T47D (cell line): ENCODE measurements at regions not wholly inside any gene's neighbourhood (a gene's known extent, or its start where the extent isn't known, plus 50 kb on each side); places are given as distances from the start of the nearest gene placed in this dataset.
"Not testable (repeated sequence)": the region's sequence is repeated elsewhere in the genome, so short reads cannot be mapped to it uniquely, and the experiment has no call there.

ENCODE experiments used
- DNase-seq, 2 experiments: peaks; one replicate each; pipeline versions ENCODE4 v3.0.0 to v3.0.0-alpha.2; 2011 to 2012; ENCODE audit warnings: low read depth in 1 of 2, low spot score in 1 of 2
- JUND ChIP-seq: IDR thresholded peaks from 2 replicates; pipeline ENCODE4 v1.6.1; 2012; ENCODE audit warnings: low read depth
- in situ Hi-C: cut with HindIII; loops from 2 replicates; pipeline ENCODE4 v1.10.0; 2016; ENCODE audit warnings: low sequenced_read_pairs, low pct_unique_long_range_greater_than_20kb

DNA sequence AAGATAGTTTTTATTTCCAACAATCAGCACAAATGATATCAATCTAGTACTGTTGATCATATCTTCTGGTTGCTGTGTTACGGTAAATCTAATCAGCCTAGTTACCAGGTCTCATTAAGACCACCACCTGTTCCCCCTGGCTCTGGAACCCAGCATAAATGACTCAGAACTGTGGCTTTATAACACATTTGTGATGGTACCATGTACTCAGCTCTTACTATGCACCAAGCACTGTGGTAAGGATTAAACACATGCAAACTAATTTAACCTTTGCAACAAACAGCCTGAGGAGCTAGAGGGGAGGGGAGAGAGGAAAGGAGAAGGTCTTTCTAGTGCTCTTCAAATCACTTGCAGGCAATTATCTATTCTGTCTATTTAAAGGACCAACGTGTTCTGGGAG, 173.9 kb upstream of the LMCD1 start:
- in situ Hi-C loops: no loop called here
- TF ChIP-seq JUND: no peak
- peak in 1 of 2 experiments; percentile 47 for DNase-seq

DNA sequence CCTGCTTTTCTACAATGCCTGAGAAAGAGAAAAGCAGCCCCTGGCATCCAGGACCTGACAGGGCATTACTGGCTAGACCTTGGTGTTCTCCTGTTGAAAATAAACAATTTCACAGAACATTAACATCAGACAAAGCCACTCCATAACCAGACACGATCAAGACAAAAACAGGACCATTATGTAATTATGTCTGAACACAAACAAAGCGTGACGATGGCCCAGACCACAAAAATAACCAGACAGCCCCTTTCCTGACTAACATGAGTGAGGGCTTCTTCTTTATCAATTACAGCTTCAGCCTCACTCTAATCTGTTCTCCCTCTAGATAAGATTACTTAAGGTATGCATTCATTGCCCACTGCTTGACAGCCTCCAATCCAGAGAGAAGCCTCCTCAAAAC, 172.7 kb upstream of the LMCD1 start:
- TF ChIP-seq JUND: no peak
- in situ Hi-C loops: no loop called here
- no peak for DNase-seq

DNA sequence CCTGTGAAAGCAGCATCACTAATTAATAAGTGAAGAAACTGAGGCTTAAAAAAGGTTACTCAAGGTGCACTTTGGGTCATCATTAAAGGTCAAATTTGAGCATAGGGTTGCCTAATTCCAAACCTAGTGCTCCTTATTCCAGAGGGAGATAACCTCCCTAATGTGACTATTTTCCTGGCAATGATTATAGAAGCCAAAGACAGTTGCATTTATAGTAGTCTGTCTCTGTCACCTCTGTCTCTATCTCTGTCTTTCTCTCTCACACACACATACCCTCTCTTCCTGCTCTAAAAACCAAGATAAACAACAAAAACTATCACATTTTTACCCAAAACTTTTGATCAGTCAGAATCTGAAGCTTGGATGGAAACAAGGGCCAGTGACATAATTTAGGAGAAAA, 172.0 kb upstream of the LMCD1 start:
- TF ChIP-seq JUND: no peak
- DNase-seq: no peak

DNA sequence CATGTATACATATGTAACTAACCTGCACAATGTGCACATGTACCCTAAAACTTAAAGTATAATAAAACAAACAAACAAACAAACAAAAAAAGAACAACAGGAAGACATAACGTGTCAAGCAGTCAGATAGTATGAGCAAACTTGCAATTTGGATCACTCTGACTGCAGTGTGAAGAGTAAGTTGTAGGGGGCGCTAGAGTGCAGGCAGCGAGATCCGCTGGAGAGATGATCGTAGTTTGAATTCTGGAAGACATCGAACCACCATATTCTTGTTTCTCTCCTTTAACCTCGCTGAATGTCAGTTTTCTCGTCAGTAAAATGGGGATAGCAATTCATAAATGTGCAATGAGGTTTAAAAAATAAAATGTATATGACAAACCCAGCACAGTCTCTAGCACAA, 165.2 kb upstream of the LMCD1 start:
- DNase-seq: peak in 1 of 2 experiments; percentile 39
- in situ Hi-C loops: no loop called here
- no peak for TF ChIP-seq JUND

More for the DNA sequence above, 172.0 kb upstream of the LMCD1 start:
- in situ Hi-C loops: no loop called here

DNA sequence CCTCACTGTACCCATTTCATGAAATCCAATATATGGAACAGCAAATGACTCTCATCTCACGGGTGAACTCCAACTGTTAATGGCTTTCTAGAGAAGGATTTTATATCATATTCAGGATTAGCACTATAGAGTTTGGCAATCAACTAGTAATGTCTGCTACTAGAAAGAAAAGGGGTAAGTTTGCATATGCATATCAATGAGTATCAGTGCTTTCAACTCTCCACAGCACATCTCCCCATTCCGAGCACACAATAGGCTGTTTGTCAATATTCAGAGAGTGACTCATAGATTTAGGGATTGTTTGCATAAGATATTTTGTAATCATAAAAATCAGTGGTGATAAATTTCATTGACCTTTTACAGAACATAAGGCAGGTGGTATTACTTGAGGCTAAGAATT, 163.2 kb upstream of the LMCD1 start:
- DNase-seq: no peak
- in situ Hi-C loops: no loop called here
- TF ChIP-seq JUND: no peak

DNA sequence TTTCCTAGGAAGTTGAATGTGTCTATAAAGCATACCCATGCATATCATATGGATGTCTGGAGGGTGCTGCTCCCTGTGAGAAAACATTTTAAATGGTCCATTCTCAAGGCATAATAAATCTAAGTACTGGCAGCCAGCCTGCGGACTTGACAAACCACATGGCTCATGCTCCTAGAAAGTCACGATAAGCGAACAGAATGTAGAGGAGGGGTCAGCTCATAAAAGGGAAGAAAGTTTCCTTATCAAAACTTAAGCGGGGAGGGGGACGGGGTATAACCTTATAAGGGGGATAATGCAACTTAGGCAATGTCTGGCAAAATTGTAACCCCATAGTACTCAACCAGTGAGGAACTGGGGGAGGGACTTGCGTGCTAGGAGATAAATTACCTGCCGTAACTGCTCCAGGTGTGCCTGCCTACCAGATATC, 159.8 kb upstream of the LMCD1 start:
- in situ Hi-C loops: no loop called here
- TF ChIP-seq JUND: no peak
- DNase-seq: no peak

DNA sequence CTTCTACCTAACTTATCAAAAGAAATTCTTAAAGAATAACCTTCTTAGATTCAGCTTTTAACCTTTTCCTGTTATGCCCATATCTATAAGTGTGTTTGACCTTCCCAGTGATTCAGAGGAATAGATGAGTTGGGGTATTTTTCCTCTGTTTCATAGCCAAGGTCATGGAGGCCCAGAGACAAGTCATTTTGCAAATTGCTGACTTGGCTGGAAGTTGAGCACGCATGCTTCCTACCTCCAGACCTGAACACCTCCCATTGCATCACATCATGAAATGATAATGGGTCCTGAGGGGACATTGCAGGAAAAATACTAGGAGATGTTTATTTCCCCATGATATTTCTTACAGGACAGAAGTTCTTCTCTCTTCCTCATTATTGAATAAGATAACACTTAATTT, 158.6 kb upstream of the LMCD1 start:
- no peak for TF ChIP-seq JUND
- in situ Hi-C loops: no loop called here
- no peak for DNase-seq

DNA sequence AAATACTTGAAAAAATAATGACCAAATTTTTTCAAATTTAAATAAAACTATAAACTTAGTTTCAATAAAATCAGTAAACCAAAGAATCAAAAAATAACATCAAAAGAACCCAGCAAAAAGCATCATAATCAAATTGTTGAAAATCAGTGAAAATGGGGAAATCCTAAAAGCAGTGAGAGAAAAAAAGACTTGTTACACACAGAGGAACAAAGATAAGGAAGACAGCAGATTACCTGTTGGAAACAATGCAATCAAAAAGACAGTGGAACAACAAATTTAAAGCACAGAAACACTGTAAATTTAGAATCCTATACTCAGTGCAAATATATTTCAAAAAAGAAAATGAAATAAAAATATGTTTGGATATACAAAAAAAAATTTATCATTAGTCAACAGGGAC, 156.2 kb upstream of the LMCD1 start:
- DNase-seq: no peak
- in situ Hi-C loops: no loop called here
- TF ChIP-seq JUND: no peak

DNA sequence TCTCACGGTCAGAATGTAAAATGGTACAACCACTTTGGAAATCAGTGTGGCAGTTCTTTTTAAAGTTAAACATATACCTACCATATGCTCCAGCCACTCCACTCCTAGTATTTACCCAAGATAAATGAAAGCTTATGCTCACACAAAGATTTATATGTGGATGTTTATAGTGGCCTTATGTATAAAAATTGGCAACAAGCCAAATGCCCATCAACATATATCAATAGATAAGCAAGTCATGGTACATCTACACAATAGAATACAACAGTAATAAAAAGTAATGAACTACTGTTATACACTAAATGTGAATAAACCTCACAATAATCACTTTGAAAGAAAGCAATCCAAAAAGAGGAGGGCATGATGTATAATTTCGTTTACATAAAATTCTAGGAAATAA, 153.5 kb upstream of the LMCD1 start:
- TF ChIP-seq JUND: no peak
- no peak for DNase-seq
- in situ Hi-C loops: no loop called here

DNA sequence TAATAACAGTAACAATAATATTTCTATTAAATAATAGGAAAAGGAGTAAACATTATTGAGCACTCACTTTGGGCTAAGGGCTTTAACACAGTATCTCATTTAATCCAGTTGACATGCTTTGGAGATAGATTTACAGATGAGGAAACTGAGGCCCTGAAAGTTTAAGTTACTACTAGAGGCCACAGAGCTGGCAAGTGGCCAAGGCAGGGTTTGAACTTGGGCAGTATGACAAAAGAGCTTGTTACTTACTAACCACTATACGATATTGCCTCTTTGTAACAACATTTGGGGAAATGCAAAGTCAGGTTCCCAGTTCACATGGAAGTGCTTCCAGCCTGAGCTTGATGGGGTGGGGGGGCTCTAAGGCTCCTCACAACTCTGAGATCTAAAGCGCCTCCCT, 149.1 kb upstream of the LMCD1 start:
- DNase-seq: no peak
- no peak for TF ChIP-seq JUND
- in situ Hi-C loops: no loop called here

DNA sequence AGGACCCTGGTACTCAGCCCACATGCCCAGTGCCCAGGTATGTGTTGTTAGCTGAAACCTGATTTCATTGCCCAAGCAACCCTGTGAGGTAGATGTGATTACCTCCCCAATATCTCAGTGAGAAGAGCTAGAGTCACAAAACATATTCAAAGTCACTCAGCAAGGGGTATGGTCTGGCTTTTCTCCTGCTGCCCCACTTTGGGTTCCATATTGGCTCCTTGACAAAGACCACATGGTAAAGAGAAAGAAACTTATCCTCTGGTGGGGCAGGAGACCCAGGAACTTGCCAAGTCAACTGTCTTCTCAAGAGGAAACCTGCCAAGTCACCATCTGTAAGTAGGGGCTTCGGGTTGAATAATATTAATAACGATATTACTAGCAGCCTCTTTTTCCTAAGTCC, 148.3 kb upstream of the LMCD1 start:
- TF ChIP-seq JUND: no peak
- DNase-seq: no peak
- in situ Hi-C loops: no loop called here

DNA sequence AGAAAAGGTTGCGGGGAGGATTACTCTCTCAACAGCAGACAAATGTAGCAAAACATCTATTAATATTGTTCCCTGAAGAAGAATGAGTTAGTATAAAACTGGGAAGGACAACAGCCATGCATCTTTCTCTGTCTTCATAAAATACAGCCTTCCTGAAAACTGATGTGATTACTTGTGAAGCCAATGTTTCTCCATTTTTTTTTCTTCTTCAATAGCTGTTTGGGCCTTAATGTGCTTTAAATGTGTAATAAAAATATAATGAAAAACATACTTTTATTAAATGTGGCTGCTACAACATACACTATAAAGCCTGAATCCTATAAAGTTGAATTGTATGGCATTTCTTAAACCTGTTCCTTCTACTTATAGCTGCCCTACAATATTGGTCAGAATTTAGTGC, 146.3 kb upstream of the LMCD1 start:
- in situ Hi-C loops: no loop called here
- TF ChIP-seq JUND: no peak
- no peak for DNase-seq

DNA sequence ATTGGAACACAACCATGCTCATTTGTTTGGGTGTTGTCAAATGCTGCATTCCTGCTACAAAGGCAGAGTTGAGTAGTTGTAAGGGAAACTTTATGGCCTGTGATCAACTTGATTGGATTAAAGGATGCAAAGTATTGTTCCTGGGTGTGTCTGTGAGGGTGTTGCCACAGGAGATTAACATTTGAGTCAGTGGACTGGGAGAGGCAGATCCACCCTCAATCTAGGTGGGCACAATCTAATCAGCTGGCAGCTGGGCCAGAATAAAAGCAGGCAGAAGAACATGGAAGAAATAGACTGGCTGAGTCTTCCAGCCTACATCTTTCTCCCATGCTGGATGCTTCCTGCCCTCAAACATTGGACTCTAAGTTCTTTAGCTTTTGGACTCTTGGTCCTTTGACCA, 145.6 kb upstream of the LMCD1 start:
- in situ Hi-C loops, DNase-seq: not testable (repeated sequence)

DNA sequence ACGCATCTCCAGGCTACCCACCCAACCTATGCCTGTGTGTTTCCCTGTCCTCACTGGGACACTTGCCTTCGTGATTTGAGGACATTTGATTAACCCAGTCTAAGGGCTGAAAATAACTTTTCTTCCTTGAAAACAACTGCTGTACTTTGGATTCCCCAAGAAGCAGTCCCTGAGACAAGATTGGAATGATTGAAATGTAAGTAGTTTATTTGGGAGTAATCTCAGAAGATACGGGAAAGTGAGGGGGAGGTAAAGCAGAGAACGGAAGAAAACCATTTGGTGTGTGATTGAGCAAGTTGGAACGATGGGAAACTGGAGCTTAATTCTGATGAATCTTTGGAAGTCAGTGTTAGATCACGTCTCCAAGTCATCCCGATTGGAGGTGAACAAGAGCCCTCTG, 143.8 kb upstream of the LMCD1 start:
- DNase-seq: no peak
- in situ Hi-C loops: no loop called here
- no peak for TF ChIP-seq JUND

DNA sequence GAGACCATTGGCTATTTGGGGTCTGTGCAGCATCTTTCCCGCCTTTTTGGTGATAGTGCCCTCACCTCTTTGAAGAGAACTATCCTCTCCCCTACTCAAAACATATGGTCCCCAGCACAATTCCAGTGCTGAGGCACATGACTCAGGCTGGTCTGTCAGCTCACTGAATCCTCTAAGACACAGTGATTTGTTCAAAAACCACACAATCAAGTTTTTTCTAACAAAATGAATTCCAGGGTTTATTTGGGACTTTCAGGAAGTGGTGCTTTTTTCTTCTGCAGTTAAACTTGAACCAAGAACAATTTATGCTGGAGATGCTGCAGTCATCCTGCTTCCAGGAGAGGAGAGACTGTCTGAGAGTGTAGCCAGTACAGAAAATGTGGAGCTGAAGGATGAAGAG, 142.5 kb upstream of the LMCD1 start:
- in situ Hi-C loops: no loop called here
- TF ChIP-seq JUND: no peak
- no peak for DNase-seq
